Fibroblast of skin of left quadriceps (primary cell): ENCODE measurements at regions not wholly inside any gene's neighbourhood (a gene's known extent, or its start where the extent isn't known, plus 50 kb on each side); places are given as distances from the start of the nearest gene placed in this dataset.

Experiments used
- DNase-seq, 2 experiments: peaks; one replicate each; pipeline ENCODE4 v3.0.0-alpha.2; 2013; ENCODE audit warnings: low read depth in 2 of 2

DNA sequence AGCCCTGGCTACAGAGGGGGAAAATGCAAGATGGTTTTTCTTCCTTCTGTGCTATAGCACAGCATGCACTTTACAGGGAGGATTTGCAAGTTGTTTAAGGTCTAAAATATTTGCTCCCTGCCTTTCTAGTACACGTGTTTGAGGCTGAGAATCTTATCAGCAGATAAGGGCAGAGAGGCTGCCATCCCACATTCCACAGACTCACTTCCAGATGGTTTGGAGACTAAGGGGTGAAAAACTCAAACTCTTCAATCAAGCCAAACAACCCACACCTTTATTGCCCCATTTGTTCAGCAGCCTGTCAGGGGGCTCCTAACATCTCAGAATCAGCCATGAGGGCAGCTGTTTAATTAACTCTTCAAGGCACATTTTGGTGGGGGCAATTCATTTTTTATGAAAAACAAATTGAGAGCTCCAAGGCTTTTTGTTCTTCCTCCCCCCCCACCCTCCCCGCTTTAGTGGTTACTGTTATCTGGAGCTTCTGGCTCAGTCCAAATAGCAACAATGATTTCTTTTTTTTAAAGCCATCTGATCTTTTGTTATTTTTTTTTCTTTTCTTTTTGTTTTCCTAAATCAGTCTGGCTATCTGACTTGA lies 242.6 kb upstream of the NT5C1B start:
- DNase-seq = no peak

DNA sequence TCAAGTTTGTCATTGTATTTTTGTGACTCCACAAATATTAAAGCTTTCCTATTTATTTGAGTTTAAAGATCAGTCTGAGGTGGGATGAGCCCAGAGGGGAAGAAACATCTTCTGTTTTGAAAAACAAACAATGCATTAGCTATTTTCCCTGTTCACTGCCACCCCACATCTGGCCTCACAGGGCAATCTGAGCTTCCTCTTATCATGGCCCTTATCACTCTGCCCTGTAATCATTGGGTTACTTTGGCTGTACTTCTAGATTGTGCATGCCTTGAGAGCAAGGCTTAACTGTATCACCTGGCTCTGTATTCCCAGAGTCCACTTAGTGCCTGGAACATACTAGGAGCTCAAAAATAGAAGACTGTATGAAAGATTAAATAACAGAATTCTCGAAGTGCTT lies 241.6 kb upstream of the NT5C1B start:
- DNase-seq = no peak

DNA sequence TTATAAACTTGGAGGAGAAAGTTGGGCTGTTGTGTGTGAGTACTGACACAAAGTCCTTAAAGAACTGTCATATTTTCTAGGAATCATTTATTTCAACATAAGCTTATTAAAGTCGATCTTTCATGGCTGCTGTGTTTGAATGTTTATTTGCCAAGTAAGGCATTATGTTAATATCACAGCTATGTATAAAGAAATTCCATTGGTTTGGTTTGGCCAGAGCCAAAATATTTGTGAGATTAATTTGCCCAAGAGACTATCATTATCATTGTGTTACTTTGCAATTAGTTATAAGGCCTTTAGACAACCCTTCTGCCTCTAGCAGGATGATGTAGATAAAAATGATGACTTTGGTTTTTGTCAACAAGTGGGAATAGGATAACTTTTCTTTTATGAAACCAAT lies 240.6 kb upstream of the NT5C1B start:
- peak; percentile 44 to 56 for DNase-seq

DNA sequence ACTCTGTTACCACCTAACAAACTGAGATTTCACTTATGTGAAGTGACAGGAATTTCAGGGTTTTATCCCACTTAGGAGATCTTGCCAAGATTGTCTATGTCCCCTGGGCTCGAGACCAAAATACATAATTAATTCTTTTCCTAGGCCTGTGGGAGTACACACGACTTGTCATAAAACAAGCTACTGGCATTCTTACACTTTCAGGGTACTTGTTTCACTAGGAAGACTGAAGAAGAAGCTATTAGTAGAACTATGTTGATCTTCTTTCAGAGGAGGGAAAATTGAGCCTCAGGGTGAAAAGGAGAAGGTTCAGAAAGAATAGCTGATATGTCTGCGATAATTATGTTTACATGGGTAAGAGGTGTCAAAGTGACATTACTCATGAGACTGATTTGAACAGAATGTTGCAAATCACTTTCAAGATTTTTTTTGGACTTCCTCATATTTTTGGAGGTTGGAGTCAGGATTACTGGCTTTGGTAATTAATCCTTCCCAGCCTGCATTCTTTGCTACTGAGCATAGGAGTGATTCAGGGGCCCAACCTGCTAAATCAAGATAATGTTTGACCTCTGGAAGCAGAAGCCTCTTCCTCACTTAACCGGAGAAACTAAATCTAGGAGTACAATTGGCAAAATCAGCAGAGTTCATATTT lies 240.0 kb upstream of the NT5C1B start:
- DNase-seq = peak; percentile 64 to 70

DNA sequence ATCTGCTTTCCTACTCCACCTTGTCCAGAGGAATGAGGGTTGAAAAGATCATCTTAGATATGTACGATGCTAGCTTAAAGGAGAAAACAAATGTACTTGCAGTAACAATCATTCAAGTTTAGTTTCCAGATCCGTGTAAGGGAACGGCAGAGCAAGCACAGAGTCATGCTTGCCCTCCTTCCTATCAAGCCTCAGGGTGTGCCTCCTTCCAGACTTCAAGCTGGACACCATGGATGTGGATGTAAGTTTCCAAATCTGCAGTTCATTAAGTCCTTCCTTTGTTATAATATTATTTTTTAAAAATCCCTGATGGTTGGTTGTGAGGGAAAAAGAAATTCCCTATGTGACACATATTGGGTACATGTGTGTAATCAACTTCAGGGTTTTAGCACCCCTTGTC lies 238.9 kb upstream of the NT5C1B start:
- DNase-seq = no peak

DNA sequence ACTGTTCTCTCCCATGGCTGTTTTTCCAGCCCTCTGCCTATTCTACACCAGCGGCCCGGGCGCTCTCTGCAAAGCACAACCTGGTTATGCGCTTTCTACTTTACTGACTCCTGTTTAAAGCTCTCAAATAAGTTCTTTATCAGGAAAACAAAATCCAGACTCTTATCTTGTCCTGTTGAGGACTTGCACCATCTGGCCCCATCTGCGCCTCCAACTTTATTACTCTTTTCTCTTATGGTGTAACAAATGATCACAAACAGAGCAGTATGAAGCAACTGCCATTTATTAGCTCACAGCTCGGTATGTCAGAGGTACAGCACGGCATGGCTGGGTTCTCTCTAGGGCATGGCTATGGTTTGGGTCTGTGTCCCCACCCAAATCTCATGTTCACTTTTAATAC lies 236.5 kb upstream of the NT5C1B start:
- no peak for DNase-seq

- no peak for DNase-seq
Observed at GRCh38 chr2:18824915-18825314, 235.5 kb upstream of the NT5C1B start.

DNA sequence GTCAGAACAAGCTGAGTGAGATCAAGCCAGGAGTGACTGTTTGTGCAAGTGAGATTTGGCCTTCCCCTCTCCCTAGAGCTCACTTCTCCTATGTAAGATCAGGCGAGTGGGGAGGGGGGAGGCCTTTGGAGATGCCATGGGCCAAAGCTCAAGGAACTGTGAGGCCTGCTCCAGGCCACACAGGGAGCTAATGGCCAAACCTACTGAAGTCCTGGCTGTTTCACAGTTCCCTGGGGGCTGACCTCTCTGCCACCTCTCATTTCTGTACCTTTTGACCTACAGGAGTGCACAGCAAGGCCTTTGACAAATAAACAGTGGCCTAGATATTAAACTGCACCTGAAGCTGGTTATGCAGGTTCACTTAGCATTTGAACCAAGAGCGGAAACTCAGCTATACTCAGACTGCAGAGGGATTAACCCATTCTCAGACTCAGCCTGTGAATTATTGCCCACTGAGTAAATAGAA lies 235.0 kb upstream of the NT5C1B start:
- DNase-seq = no peak

DNA sequence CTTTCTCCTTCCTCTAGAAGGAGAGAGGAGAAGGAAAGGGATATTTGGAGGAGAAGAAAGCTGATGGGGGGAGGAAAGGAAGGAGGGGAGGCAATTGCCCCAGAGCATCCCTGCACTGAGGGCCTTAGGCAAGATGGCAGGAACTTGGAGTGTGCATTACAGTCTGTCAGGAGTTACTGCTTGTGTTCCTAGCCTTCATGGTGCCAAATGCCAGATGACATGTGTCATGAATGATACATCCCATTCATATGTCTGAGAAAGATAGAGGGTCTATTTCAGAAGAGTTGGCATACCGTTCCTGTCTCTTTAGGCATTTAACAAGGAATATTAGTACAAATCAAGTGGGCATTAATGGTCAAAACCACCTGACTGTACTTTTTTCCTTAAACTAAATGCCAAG lies 232.1 kb upstream of the NT5C1B start:
- DNase-seq = no peak

DNA sequence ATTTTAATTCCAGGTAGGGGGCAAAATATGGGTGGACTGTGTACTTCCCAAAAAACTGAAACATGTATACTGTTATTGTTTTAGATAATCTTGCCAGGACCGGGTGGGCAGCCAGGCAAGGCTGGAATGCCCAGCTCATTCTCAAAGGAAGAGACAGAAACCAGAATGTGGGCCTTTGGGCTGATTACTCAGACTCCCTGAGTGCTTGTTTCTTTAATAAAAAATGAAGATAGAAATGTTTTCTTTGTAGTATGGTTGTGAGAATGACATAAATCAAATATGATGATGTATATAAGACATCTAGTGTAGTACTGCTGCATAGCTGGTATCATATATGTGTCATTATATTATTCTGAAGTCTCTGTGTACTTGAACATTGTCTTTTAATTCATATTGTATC lies 231.6 kb upstream of the NT5C1B start:
- no peak for DNase-seq

DNA sequence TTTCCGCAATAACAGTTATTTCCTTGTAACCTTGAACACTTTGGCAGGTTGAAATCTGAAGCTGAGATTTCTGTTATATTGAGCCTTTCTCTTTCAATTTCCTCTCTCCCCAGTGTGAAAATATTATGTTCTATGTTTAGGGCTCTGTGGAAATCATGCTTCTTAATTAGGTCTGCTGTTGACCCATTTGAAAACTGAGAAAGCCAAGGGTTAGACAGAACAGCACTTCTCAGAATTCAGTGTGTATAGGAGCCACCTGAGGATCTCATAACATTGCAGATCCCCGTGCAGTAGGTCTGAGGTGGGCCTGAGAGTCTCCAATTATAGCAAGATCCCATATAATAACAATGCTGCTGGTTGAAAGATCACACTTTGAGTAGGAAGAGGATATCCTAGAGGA lies 230.2 kb upstream of the NT5C1B start:
- no peak for DNase-seq

DNA sequence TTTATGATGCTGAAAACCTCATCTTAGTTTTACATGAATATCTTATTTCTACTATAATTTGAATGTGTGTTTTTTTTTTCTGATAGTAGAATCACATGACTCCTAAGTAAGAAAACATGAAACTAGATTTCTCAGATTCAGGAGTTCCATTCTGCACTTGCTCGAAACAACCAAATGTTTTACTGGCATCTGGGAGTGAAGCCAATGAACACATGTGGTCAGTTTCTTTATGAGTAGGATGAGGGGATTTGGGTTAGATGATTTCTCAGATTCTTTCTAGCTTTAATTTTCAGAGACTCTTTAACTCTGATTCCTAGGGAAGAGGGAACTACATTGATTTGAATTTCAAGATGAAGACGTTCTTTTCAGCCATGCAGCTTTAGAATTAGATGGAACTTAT lies 225.0 kb upstream of the NT5C1B start:
- peak; percentile 80 for DNase-seq

DNA sequence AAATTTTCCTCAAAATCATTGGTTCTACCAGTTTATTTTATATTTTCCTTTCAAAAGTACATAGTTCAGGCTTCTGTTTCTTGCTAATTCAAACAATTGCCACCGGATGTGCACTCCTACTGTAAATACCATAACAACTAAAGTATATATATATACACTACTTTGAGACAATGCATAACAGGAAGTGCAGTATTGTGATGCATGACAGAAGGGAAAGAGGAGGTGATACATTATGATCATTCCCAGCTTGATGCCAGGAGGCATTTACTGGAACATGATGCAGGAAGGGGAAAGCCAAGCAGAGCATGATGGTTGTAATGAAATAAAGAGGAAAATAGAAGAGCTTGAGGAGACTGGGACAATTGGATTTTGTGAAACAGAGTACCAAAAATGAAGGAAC lies 215.2 kb upstream of the NT5C1B start:
- DNase-seq = no peak

DNA sequence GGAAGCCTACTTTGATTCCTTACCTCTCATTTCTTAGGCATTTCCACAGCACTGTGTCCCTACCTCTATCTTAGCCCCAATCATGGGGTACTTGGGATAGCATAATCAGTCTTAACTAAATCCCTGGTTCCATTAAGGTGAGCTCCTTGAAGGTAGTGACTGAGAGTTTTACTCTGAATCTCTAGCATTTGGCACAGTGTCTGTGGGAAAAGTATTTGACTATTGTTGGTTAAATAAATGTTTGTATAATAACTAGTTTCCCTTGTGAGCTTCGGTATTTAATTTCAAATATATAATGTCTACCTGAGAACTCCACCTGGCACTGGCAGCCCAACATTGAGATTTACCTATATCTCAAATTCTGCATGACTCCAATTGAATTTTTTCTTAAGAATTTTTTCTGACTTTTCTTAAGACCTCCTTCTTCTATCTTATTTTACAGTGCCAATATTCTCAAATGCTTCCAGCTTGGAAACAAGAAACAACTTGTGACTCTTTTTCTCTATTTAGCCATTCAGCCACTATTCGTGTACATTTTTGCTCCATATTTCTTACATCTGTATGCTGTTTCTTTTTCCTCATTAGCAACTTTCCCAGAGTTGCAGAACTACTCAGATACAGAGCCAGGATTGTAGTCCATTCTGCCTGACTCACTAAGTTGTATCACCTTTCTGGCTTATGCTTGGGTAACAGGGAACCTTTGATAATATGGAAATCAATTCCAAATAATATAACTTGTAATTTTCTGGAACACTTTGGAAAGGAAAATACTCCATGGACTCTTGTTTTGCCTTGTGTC lies 214.0 kb upstream of the NT5C1B start:
- no peak for DNase-seq

DNA sequence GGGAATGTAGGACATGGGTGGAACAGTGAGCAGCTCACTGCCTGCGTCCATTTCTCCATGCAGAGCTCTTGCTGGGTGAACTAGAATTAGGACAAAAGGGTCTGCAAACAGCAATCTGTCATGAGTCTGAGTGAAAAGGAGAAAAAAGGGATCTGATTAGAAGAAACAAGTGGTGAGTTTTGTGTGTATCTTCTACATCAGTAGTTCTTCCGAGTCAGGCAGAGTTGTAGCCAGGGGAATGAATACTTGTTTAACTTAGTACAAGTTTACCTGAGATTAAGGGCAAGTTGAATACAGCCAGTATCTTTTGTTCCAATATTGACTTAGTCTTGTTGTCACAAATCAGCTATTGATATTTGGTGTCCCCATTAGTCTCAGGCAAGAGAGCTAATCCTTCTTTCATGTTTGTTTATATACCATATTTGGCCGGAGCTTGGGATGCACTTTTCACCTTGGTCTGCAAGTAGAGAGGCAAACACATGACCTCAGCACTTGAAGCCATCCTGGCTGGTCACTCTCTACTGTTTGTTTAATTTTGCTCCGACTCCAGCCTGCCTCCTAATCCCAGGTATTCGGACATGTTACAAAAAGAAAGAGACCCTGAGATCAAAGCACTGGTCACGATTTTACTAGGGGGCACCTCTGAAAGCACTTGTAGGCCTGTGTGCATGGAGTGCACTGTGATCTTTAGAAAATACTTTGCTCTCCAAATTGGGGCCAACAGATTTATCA lies 211.0 kb upstream of the NT5C1B start:
- no peak for DNase-seq

DNA sequence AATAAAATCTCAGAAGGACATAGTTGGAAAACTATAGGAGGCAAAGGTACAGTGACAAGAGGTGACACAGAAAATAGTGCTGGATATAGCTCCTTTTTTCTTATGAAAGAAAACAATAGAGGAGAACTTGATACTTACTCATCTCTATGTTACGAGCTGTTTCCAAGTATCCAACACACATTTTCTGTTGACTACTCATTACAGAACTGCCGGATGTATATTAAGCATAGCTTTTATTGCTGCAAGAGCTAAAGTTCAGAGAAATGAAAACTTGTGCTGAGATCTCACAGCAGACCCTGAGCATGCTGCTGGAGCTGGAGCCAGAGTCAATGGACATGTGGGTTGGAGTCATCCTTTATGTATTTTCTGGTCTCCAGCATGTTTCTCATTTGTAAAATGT lies 210.0 kb upstream of the NT5C1B start:
- peak; percentile 37 to 46 for DNase-seq

DNA sequence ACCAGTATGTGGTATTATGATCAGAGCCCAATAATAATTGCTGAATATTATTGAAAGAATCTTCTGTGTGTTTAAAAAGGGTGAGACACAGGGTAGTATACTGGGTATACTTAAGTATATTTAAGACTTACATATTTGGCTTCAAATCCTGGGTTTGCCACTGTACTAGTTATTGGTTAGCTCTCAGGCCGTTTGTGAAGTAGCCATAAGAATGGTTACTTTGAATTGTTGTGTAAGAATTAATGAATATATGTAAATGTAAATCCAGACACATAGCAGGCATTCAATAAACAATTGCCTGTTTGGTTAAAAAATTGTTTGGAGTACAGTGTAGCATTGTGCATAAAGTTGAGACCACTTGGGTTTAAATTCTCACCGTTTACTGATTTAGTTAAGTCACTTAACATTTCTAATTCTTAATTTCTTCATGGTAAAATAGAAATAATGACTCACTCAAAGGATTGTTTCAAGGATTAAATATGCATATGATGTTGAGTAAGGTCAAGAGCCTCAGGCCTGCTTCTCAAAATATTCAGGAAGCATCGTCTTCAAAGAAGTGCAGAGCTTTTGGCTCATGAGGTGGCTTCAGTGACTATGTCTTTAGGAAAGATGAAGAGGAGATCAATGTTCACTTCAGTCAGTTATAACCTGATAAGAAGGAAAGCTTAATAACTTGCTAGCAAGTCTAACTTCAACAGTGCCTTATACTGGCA lies 207.9 kb upstream of the NT5C1B start:
- DNase-seq = no peak

- peak; percentile 22 to 30 for DNase-seq
Observed at GRCh38 chr2:18795906-18796305, 206.5 kb upstream of the NT5C1B start.

DNA sequence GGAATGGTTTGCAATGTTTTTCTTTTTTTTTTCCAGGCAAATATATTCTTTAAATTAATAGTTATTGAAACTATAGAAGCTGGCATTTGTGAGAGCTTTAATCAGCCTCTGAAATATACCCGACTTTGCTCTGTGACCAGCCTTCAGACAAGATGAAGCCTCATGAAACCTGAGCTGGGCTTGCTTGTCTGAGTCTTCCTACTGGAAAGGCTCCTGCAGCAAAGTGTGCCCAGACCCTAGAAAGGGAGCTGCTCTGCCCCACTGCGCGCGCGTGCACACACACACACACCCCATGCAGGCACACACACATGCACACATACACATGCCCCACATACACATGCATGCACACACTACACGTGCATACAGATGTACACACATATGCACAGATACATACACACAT lies 203.3 kb upstream of the NT5C1B start:
- DNase-seq = no peak

GRCh38 chr2:18792226-18792629 lies 202.9 kb upstream of the NT5C1B start:
- DNase-seq = no peak

- DNase-seq = no peak
Observed at GRCh38 chr2:18791172-18791797, 201.9 kb upstream of the NT5C1B start.
